Prostate gland (tissue), 2 donors: ENCODE measurements at regions not wholly inside any gene's neighbourhood (a gene's known extent, or its start where the extent isn't known, plus 50 kb on each side); places are given as distances from the start of the nearest gene placed in this dataset.

Source experiments
- DNase-seq: peaks from one replicate; pipeline ENCODE4 v3.0.0-alpha.2; 2019; ENCODE audit warnings: low spot score
- H3K27ac ChIP-seq, 2 donors: fragments of 200-600 bp; sonication (generic); 2 replicates each; pipeline ENCODE4 v1.5.1; 2017 to 2019
- H3K27me3 ChIP-seq: fragments of 200-600 bp; sonication (generic); replicated peaks from 2 replicates; pipeline ENCODE4 v1.5.1; 2019; ENCODE audit not compliant: insufficient read depth
- H3K36me3 ChIP-seq, 2 donors: fragments of 200-600 bp; sonication (generic); 1 replicate in 1 of 2; 2 replicates in 1 of 2; pipeline versions ENCODE4 v1.5.1 to v1.8.1; 2017 to 2019
- H3K4me1 ChIP-seq: fragments of 200-600 bp; sonication (generic); replicated peaks from 2 replicates; pipeline ENCODE4 v1.5.1; 2019
- H3K4me3 ChIP-seq, 2 donors: fragments of 200-600 bp; sonication (generic); 2 replicates each; pipeline ENCODE4 v1.5.1; 2017 to 2019
- H3K9me3 ChIP-seq: fragments of 200-600 bp; sonication (generic); 2 replicates; pipeline ENCODE4 v1.5.1; 2017
- POLR2A ChIP-seq: fragments of 450-650 bp; IDR thresholded peaks from one replicate; pipeline ENCODE4 v1.6.1; 2016; ENCODE audit warnings: antibody characterized with exemption, mild to moderate bottlenecking
- POLR2AphosphoS5 ChIP-seq: sonication (generic); formaldehyde crosslinking; IDR thresholded peaks from one replicate; pipeline ENCODE4 v1.6.1; 2017; ENCODE audit warnings: antibody characterized with exemption
- WGBS: methylation state at CpG from one replicate; pipeline ENCODE4 v1.1.5; 2018; 5-methylcytosine and 5-hydroxymethylcytosine counted together
- intact Hi-C: fragments of 100-400 bp; cut with DNase I; formaldehyde crosslinking; loops from one replicate; pipeline ENCODE4 v1.14.2; 2022
- TF ChIP-seq, protein P1 (sequence below), 4 experiments: fragments of 200-600 bp in 2 of 4; fragments of 450-650 bp in 2 of 4; sonication (generic) in 2 of 4; IDR thresholded peaks; 1 replicate in 3 of 4; 2 replicates in 1 of 4; pipeline ENCODE4 v1.5.1; 2016 to 2019; ENCODE audit warnings: antibody characterized with exemption in 4 of 4, mild to moderate bottlenecking in 2 of 4, moderate library complexity in 2 of 4

GRCh38 chr6:21733311-21733710 is 139.8 kb downstream of the SOX4 start:
- 63% methylated on average over 1 of the region's 1 CpG for WGBS

DNA sequence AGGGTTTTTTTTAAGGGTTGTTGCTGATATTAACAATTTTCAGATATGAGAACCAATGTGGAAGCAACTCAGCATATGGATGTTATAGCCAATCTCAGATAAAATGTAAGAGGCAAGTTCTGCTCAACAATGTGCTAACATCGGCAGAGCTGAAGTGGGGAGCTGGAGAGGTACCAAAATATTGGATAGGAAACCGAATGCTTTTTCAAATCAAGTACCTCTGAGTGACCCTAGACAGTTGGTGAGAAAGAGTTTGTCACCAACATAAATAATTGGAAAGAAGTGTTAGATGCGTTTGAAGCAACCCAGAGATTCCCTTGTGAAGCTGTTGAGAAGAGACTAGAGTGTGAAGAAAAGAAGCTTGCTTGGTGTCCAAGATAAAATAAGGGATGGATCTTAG is 140.7 kb downstream of the SOX4 start:
- Histone ChIP-seq H3K4me1 (no peaks in the 10 kb centered on the region), H3K27me3 (no peaks in the 10 kb centered on the region), H3K4me3 (no peak overlapping the region), H3K27ac (no peak overlapping the region), H3K9me3 (no peaks in the 10 kb centered on the region), H3K36me3 (no peaks in the 10 kb centered on the region)
- 70% methylated on average over 3 of the region's 3 CpGs for WGBS
- TF ChIP-seq POLR2A = no peak
- no peak for TF ChIP-seq POLR2AphosphoS5
- TF ChIP-seq, protein P1, sequence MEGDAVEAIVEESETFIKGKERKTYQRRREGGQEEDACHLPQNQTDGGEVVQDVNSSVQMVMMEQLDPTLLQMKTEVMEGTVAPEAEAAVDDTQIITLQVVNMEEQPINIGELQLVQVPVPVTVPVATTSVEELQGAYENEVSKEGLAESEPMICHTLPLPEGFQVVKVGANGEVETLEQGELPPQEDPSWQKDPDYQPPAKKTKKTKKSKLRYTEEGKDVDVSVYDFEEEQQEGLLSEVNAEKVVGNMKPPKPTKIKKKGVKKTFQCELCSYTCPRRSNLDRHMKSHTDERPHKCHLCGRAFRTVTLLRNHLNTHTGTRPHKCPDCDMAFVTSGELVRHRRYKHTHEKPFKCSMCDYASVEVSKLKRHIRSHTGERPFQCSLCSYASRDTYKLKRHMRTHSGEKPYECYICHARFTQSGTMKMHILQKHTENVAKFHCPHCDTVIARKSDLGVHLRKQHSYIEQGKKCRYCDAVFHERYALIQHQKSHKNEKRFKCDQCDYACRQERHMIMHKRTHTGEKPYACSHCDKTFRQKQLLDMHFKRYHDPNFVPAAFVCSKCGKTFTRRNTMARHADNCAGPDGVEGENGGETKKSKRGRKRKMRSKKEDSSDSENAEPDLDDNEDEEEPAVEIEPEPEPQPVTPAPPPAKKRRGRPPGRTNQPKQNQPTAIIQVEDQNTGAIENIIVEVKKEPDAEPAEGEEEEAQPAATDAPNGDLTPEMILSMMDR (IDR thresholded peaks at IDR 0.05) = no peak
- DNase-seq = no peak
- intact Hi-C loops = no loop called here

More at GRCh38 chr6:21733311-21733710, 139.8 kb downstream of the SOX4 start:
- Histone ChIP-seq H3K9me3 (no peaks in the 10 kb centered on the region), H3K4me1 (no peaks in the 10 kb centered on the region), H3K4me3 (no peak overlapping the region), H3K27ac (no peak overlapping the region), H3K36me3 (no peaks in the 10 kb centered on the region), H3K27me3 (no peaks in the 10 kb centered on the region)
- no peak for TF ChIP-seq POLR2A
- TF ChIP-seq POLR2AphosphoS5 = no peak
- TF ChIP-seq, protein P1 (IDR thresholded peaks at IDR 0.05) = no peak
- intact Hi-C loops = no loop called here
- no peak for DNase-seq

DNA sequence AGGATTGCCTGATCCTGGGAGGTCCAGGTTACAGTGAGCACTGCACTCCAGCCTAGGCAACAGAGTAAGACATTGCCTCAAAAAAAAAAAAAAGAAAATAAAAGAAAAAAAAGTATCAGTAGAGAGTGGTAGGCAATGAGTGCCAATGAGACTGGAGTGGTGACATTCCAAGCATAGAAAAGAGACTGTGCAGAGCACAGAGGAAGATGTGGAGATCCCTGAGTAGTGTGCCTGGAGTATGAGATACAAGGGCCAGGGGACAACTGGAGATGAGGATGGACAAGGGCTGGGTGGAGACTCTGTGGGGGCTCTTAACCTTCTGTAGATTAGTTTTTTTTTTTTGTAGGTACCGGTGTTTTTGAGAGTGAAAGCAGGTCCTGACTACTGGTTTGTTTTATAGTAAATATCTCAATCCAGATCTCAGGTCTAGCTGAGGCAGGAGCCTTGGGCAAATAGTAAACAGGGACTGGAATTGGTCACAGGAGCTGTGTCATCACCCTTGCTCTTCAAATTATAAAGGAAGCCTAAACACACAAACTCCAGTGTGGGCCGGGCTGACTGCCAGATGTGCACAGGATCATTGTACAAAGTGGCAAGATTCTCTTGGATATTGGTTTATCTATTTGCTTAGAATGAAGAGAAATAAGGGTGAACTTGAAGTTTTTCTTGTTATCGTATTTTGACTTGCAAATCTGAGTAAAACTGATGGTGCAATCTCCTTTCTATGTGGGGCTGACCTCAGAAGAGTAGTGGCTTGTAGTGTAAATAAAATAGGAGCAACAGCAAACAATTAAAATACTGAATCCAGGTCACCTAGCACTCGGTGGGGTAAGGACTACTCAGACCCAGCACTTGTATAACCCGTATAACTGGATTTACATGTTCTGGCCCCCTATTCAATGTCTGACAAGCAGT is 144.9 kb downstream of the SOX4 start:
- Histone ChIP-seq H3K4me1 (no peaks in the 10 kb centered on the region), H3K27ac (no peak overlapping the region), H3K9me3 (no peaks in the 10 kb centered on the region), H3K27me3 (no peaks in the 10 kb centered on the region), H3K4me3 (no peak overlapping the region), H3K36me3 (no peaks in the 10 kb centered on the region)
- 39% methylated on average over 5 of the region's 5 CpGs for WGBS
- TF ChIP-seq POLR2A (no peak), POLR2AphosphoS5 (no peak)
- TF ChIP-seq, protein P1 (IDR thresholded peaks at IDR 0.05) = no peak
- DNase-seq = peak; percentile 17
- intact Hi-C loops = no loop called here

DNA sequence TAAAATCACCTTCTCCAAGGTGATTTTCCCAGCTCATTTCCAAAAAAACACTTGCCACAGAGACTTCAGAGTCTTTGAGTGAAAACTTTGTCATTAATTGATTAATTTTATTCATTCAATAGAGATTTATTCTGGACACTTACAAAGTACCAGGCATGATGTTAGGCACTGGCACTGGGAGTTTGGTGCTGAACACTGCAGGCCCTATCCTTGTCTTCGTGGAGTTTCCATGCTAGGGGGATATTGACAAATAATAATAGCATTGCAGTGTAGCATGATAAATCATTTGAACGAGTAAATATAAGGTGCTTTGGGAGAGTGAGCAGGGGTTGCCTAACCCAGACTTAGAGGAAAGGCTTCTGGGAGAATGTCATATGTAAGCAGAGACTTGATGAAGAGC is 145.7 kb downstream of the SOX4 start:
- H3K4me1 ChIP-seq = no peaks in the 10 kb centered on the region
- H3K4me3 ChIP-seq = no peak overlapping the region
- TF ChIP-seq POLR2A (no peak), POLR2AphosphoS5 (no peak)
- TF ChIP-seq, protein P1 (IDR thresholded peaks at IDR 0.05) = no peak
- H3K27ac ChIP-seq = no peak overlapping the region
- no peak for DNase-seq
- intact Hi-C loops = no loop called here
- 57% methylated on average over 2 of the region's 2 CpGs for WGBS
- no peaks in the 10 kb centered on the region for H3K36me3 ChIP-seq
- no peaks in the 10 kb centered on the region for H3K27me3 ChIP-seq
- H3K9me3 ChIP-seq = no peaks in the 10 kb centered on the region

- Histone ChIP-seq H3K36me3 (no peaks in the 10 kb centered on the region), H3K27ac (no peak overlapping the region), H3K4me1 (no peaks in the 10 kb centered on the region), H3K27me3 (no peaks in the 10 kb centered on the region), H3K9me3 (no peaks in the 10 kb centered on the region), H3K4me3 (no peak overlapping the region)
- TF ChIP-seq POLR2A = no peak
- no peak for TF ChIP-seq POLR2AphosphoS5
- TF ChIP-seq, protein P1 (IDR thresholded peaks at IDR 0.05) = no peak
- no peak for DNase-seq
- intact Hi-C loops = loop anchor here (10.0 kb wide), 1 partner anchor 145 kb away; the partner anchor contains the start of gene SOX4
- 60% methylated on average over 5 of the region's 5 CpGs for whole genome bisulfite sequencing
These were observed 146.3 kb downstream of the SOX4 start for GRCh38 chr6:21739838-21740237.
